HEK293 (cell line): ENCODE measurements at regions not wholly inside any gene's neighbourhood (a gene's known extent, or its start where the extent isn't known, plus 50 kb on each side); places are given as distances from the start of the nearest gene placed in this dataset.
"Not testable (repeated sequence)": the region's sequence is repeated elsewhere in the genome, so short reads cannot be mapped to it uniquely, and the experiment has no call there.

Experiments used
- HOXD13 ChIP-seq: sonication (generic); formaldehyde crosslinking; IDR thresholded peaks from 2 replicates; pipeline ENCODE4 v1.8.0; 2022; ENCODE audit warnings: missing genetic modification reagents, borderline replicate concordance
- KLF7 ChIP-seq: fragments of 450-650 bp; formaldehyde crosslinking; IDR thresholded peaks from 2 replicates; pipeline ENCODE4 v1.5.1; 2016; ENCODE audit warnings: missing biosample characterization, missing genetic modification characterization, borderline replicate concordance
- MYNN ChIP-seq: fragments of 450-650 bp; formaldehyde crosslinking; IDR thresholded peaks from 2 replicates; pipeline ENCODE4 v1.5.1; 2016; ENCODE audit warnings: missing biosample characterization, missing genetic modification characterization, borderline replicate concordance
- SETDB1 ChIP-seq: IDR thresholded peaks from one replicate; pipeline ENCODE4 v1.6.1; 2017; ENCODE audit warnings: mild to moderate bottlenecking, low read length, moderate library complexity, mixed read lengths; ENCODE audit not compliant: insufficient read length
- SP2 ChIP-seq: fragments of 450-650 bp; formaldehyde crosslinking; IDR thresholded peaks from 2 replicates; pipeline ENCODE4 v1.5.1; 2016; ENCODE audit warnings: missing biosample characterization, missing genetic modification characterization
- ZNF121 ChIP-seq: fragments of 450-650 bp; formaldehyde crosslinking; IDR thresholded peaks from 2 replicates; pipeline ENCODE4 v1.5.1; 2016; ENCODE audit warnings: missing biosample characterization, missing genetic modification characterization
- ZNF19 ChIP-seq: fragments of 450-650 bp; formaldehyde crosslinking; IDR thresholded peaks from 2 replicates; pipeline ENCODE4; 2016; ENCODE audit warnings: missing biosample characterization, missing genetic modification characterization, low read depth
- ZNF274 ChIP-seq, 2 experiments: fragments of 200-500 bp in 1 of 2; fragments of 450-650 bp in 1 of 2; sonication (Bioruptor generic) in 1 of 2; formaldehyde crosslinking in 1 of 2; IDR thresholded peaks; 2 replicates each; pipeline versions ENCODE4 v1.5.1 to v1.6.1; 2014 to 2016; ENCODE audit warnings: borderline replicate concordance in 1 of 2, inconsistent platforms in 1 of 2, low read length in 1 of 2, missing biosample characterization in 1 of 2, missing genetic modification characterization in 1 of 2
- ZNF747 ChIP-seq: fragments of 450-650 bp; formaldehyde crosslinking; IDR thresholded peaks from 2 replicates; pipeline ENCODE4 v1.5.1; 2016; ENCODE audit warnings: missing biosample characterization, missing genetic modification characterization
- ZNF776 ChIP-seq: fragments of 450-650 bp; formaldehyde crosslinking; IDR thresholded peaks from 2 replicates; pipeline ENCODE4 v1.5.0; 2017; ENCODE audit warnings: missing biosample characterization, missing genetic modification characterization, borderline replicate concordance
- ZNF837 ChIP-seq: fragments of 450-650 bp; formaldehyde crosslinking; IDR thresholded peaks from 2 replicates; pipeline ENCODE4 v1.5.1; 2016; ENCODE audit warnings: missing biosample characterization, missing genetic modification characterization
- TF ChIP-seq, protein P1 (sequence below): fragments of 450-650 bp; formaldehyde crosslinking; IDR thresholded peaks from 2 replicates; pipeline ENCODE4 v1.5.1; 2016; ENCODE audit warnings: missing biosample characterization, missing genetic modification characterization

DNA sequence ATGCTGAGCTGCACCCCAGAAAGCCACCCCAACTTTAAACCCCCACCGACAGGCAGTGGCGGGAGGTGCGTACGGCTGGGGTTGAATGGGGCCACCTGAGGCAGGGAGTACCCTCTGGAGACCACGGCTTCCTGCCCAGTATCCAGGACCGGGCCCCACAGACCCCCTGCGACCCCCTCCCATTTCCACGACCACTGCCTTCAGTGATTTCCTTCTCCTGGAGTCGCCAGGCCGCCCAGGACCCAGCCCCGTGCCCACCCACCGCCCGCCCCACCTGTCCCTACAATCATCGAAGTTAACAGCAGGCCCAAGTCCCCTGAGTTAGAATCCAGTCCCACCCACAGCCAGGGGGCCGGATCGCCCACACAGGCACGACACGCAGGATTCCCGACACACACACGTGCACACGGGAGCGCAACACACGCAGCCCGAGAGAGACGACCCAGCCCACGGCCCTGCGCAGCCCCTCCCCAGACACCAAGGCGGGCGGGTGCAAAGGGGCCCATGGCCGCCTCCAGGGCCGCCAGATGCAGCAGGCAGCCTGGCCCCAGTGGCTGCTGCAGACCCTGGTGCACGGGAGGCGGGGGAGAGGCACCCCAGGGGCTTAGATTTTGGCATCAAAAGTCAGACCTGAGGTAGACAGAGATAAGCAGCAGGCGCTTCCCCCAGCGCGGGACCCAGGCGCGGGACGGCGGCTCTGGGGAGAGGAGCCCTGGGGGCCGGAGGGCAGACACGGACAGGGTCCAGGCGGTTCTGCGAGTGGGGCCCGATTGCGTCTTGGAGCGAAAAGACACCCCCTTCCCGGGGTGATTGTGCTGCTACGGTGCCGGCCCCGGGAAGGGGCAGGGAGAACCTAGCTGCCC is 104.8 kb downstream of the SPATA31A6 start:
- not testable (repeated sequence) for TF ChIP-seq ZNF837 (tag by site-specific recombination); ZNF776 (tag by site-specific recombination); SP2 (tag by site-specific recombination); KLF7 (tag by site-specific recombination); MYNN; ZNF19 (tag by site-specific recombination); SETDB1; ZNF274 (IDR thresholded peaks at IDR 0.05; ENCODE audit: low read length); ZNF274 (tag by site-specific recombination; IDR thresholded peaks at IDR 0.05; ENCODE audit: borderline replicate concordance); ZNF747 (tag by site-specific recombination); ZNF121; HOXD13 (CRISPR knock-in tag)
- TF ChIP-seq, protein P1, sequence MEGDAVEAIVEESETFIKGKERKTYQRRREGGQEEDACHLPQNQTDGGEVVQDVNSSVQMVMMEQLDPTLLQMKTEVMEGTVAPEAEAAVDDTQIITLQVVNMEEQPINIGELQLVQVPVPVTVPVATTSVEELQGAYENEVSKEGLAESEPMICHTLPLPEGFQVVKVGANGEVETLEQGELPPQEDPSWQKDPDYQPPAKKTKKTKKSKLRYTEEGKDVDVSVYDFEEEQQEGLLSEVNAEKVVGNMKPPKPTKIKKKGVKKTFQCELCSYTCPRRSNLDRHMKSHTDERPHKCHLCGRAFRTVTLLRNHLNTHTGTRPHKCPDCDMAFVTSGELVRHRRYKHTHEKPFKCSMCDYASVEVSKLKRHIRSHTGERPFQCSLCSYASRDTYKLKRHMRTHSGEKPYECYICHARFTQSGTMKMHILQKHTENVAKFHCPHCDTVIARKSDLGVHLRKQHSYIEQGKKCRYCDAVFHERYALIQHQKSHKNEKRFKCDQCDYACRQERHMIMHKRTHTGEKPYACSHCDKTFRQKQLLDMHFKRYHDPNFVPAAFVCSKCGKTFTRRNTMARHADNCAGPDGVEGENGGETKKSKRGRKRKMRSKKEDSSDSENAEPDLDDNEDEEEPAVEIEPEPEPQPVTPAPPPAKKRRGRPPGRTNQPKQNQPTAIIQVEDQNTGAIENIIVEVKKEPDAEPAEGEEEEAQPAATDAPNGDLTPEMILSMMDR (tag by site-specific recombination): not testable (repeated sequence)
